BJ (cell line): ENCODE measurements at regions not wholly inside any gene's neighbourhood (a gene's known extent, or its start where the extent isn't known, plus 50 kb on each side); places are given as distances from the start of the nearest gene placed in this dataset.

Experiments used
- CTCF ChIA-PET: fragments of 350-600 bp; formaldehyde crosslinking; extraction: SDS; loops from one replicate; lab custom pipeline; 2021; ENCODE audit warnings: antibody characterized with exemption, inconsistent platforms; lab: Yijun Ruan, JAX
- POLR2A ChIA-PET: fragments of 300-600 bp; sonication (Branson Sonifier 250); formaldehyde crosslinking; extraction: SDS; loops from one replicate; lab custom pipeline; 2021; ENCODE audit warnings: antibody characterized with exemption; lab: Charles Lee
- DNase-seq: peaks from one replicate; pipeline ENCODE4 v3.0.0-alpha.2; 2011; ENCODE audit warnings: low read depth
- H3K27me3 ChIP-seq: 2 replicates; pipeline ENCODE4 v1.6.0; 2011; ENCODE audit warnings: low read length; ENCODE audit not compliant: control insufficient read depth, insufficient read depth
- H3K36me3 ChIP-seq: 2 replicates; pipeline ENCODE4 v1.5.1; 2011; ENCODE audit warnings: low read length; ENCODE audit not compliant: control insufficient read depth, insufficient read depth
- H3K4me3 ChIP-seq: 2 replicates; pipeline ENCODE4 v1.5.1; 2011; ENCODE audit warnings: low read depth, mild to moderate bottlenecking, control low read depth, low read length
- TF ChIP-seq, protein P1 (sequence below): IDR thresholded peaks from 2 replicates; pipeline ENCODE4 v1.5.1; 2011; ENCODE audit warnings: low read depth, mild to moderate bottlenecking, control low read depth, inconsistent platforms, low read length, moderate library complexity; ENCODE audit not compliant: insufficient read depth

DNA sequence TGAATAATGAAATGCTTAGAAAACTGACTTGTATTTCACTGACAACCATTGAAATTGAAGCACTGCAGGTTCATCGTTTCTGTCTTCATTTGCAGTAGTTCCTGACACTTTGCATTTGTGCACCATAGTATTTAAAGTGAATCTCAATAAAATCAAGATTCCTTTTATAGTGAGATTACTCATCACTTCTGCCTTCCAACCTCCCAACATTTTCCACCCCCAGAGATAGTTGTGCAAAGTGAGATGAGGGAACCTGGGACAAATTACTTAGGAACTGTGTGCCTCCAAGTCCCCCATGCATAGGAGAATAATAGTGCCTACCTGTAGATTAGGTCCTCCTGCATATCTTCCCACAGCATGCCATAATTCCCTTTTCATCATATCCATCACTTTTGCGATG is 114.9 kb upstream of the DPT start:
- no peaks in the 10 kb centered on the region for H3K27me3 ChIP-seq
- no peaks in the 10 kb centered on the region for H3K36me3 ChIP-seq
- no peak for DNase-seq
- TF ChIP-seq, protein P1, sequence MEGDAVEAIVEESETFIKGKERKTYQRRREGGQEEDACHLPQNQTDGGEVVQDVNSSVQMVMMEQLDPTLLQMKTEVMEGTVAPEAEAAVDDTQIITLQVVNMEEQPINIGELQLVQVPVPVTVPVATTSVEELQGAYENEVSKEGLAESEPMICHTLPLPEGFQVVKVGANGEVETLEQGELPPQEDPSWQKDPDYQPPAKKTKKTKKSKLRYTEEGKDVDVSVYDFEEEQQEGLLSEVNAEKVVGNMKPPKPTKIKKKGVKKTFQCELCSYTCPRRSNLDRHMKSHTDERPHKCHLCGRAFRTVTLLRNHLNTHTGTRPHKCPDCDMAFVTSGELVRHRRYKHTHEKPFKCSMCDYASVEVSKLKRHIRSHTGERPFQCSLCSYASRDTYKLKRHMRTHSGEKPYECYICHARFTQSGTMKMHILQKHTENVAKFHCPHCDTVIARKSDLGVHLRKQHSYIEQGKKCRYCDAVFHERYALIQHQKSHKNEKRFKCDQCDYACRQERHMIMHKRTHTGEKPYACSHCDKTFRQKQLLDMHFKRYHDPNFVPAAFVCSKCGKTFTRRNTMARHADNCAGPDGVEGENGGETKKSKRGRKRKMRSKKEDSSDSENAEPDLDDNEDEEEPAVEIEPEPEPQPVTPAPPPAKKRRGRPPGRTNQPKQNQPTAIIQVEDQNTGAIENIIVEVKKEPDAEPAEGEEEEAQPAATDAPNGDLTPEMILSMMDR, result no peak
- ChIA-PET CTCF (no interaction called here), POLR2A (no interaction called here)
- H3K4me3 ChIP-seq, result no peak overlapping the region

DNA sequence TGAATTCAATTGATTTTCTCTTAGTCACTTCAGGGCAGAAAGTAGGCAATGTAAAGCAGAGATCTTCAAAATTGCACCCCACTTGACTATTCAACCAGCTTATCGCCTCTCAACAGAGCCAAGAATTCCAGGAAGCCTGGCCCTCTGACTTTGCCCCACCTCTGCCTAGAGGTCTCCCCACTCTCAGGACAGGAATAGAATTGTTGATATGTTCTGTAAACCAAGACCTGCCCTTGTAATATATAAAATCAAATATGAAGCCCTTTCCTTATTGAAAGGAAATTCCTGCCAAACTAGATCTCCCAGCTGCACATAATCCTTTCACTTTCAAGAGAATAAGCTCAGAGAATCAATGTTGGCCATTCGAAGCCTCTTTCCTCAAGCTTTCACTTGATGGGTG is 116.1 kb upstream of the DPT start:
- no peak overlapping the region for H3K4me3 ChIP-seq
- no peaks in the 10 kb centered on the region for H3K27me3 ChIP-seq
- CTCF ChIA-PET, result no interaction called here
- TF ChIP-seq, protein P1, result no peak
- DNase-seq, result no peak
- H3K36me3 ChIP-seq, result no peaks in the 10 kb centered on the region
- POLR2A ChIA-PET, result no interaction called here

DNA sequence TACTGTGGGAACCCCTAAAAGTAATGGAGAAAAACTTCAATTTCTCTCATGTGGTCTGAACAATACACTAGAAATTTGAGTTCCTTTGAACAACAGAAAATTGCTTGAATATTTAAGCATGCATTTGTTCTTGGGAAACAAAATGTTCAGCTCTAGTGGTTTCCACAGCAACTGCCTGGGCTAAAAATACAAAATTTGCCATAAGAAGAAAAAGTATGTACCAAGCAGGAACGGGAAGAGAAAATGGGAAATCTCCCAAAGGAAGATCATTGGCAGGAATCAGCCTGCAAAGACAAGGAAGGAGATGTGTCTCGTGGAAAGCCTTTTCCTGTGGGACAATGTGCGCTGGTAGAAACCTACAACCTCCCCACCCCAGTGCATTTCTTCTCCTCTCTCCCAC is 119.0 kb upstream of the DPT start:
- TF ChIP-seq, protein P1, result no peak
- CTCF ChIA-PET, result no interaction called here
- Histone ChIP-seq H3K27me3 (no peaks in the 10 kb centered on the region), H3K36me3 (no peaks in the 10 kb centered on the region), H3K4me3 (no peak overlapping the region)
- DNase-seq, result no peak
- POLR2A ChIA-PET, result no interaction called here

DNA sequence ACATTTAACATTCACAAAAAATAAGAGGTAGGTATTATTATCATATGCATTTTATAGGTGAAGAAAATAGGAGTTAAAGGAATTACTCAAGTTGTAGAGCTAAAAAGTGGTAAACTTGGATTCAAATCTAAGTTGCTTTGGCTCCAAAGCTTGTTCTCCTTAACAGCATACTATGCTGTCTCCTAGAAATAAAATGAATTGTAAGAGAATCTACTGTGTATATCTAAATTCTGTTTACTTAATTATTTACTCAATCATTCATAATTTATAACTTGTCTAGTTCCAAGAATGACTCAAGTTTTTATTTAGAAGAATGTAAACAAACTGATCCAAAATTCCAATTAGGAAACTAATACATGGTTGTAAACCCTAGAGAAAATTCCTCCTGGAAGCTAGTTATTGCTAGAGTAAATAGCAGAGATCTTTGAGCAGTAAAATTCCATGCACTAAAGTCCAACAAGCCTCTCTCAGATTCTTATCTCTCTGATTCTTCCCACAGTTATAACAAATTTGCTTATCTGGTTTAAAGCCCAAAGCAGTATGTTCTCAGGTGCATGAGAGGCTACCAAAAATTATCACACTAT is 132.5 kb upstream of the DPT start:
- ChIA-PET CTCF (no interaction called here), POLR2A (no interaction called here)
- H3K36me3 ChIP-seq, result no peaks in the 10 kb centered on the region
- TF ChIP-seq, protein P1, result no peak
- H3K4me3 ChIP-seq, result no peak overlapping the region
- no peak for DNase-seq
- no peaks in the 10 kb centered on the region for H3K27me3 ChIP-seq

DNA sequence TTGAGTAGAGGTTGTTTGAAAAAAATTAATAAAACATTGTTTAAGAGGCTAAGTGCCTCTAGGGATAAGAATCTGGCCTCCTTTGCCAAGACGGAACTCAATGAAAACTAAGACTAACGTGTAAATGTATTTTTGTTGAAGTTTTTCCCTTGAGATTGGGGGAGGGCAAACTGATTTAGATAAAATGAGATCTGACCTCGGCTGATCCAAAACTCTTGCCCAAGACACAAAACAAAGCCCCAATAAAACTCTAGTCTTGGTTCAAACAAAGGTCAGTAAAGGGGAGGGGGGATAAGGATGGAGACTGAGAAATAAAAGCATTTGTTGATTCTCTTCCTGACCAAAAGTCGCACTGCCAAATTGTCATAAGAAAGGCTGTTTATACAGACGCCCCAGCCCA is 134.8 kb upstream of the DPT start:
- TF ChIP-seq, protein P1, result no peak
- ChIA-PET POLR2A (no interaction called here), CTCF (no interaction called here)

More for the DNA sequence above, 134.8 kb upstream of the DPT start:
- Histone ChIP-seq H3K27me3 (no peaks in the 10 kb centered on the region), H3K36me3 (no peaks in the 10 kb centered on the region), H3K4me3 (no peak overlapping the region)
- no peak for DNase-seq
